ENCODE measurements at regions not wholly inside any gene's neighbourhood (a gene's known extent, or its start where the extent isn't known, plus 50 kb on each side); places are given as distances from the start of the nearest gene placed in this dataset.

- DNase-seq = no peak
Observed at GRCh38 chr14:103207388-103208072, 84.3 kb downstream of the TNFAIP2 start.

DNA sequence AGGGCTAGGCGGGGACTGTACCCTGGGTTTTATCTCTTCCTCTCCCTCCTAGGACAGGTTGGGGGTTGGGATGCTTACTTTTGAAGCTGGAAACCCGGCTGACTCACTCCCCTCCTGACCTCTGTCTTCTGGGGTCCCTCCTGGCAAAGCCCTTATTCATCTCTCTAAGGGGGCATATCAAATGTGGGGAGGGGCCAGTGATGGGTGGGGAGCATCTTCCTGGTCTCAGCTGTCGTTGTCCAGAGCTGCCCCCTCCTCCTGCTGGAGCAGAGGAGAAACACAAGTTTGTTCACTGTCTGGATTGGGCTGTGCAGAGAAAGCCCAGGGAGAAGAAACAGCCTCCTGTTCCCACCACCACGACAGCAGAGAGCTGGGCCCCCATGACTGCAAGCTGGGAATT, 85.8 kb downstream of the TNFAIP2 start:
- DNase-seq = no peak

GRCh38 chr14:103209506-103209905, 86.2 kb downstream of the TNFAIP2 start:
- DNase-seq = no peak

DNA sequence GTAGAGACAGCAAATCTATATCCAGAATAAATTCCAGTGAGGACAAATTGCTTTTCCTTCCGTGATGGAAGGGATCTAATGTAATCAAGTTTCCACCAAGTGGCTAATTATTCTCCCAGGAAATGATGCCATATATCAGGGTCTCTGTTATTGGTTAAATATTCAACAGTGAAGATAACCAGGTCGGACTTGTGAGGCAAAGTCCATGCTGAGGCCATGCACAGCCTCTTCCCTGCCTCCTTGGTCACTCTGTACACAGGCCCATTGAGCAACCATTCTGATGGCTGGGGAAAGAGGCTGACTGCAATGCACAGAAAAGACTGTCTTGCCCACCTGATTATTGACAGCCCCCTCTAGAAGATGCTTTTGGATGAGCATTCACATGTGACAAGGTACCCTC, 90.1 kb downstream of the TNFAIP2 start:
- DNase-seq = no peak

- no peak for DNase-seq
Observed at GRCh38 chr14:103214461-103214958, 91.2 kb downstream of the TNFAIP2 start.

DNA sequence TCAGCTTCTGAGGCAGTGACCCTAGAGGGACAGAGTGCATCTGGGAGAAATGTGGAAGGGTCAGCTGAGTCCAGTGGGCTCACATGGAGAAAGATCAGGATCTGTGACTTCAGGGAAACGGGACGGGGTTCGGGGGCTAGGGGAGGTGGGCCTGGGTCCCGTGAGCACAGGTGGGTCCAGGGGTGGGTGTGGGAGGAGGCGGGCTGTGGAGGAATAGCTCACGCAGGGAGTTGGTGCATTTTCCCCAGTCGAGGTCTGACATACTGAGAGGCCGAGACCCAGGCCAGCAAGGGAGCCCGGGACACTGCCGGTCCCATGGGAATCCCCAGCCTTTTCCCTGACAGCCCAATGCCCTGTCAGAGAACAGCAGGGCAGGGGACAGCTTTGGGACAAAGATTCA, 93.1 kb downstream of the TNFAIP2 start:
- DNase-seq = no peak

- no peak for DNase-seq
Observed at GRCh38 chr14:103216857-103217256, 93.6 kb downstream of the TNFAIP2 start.

- DNase-seq = no peak
Observed at GRCh38 chr14:103217538-103217937, 94.3 kb downstream of the TNFAIP2 start.

GRCh38 chr14:103220134-103220981, 97.1 kb downstream of the TNFAIP2 start:
- DNase-seq = no peak

- DNase-seq = no peak
Observed at GRCh38 chr14:103220982-103221641, 97.9 kb downstream of the TNFAIP2 start.

DNA sequence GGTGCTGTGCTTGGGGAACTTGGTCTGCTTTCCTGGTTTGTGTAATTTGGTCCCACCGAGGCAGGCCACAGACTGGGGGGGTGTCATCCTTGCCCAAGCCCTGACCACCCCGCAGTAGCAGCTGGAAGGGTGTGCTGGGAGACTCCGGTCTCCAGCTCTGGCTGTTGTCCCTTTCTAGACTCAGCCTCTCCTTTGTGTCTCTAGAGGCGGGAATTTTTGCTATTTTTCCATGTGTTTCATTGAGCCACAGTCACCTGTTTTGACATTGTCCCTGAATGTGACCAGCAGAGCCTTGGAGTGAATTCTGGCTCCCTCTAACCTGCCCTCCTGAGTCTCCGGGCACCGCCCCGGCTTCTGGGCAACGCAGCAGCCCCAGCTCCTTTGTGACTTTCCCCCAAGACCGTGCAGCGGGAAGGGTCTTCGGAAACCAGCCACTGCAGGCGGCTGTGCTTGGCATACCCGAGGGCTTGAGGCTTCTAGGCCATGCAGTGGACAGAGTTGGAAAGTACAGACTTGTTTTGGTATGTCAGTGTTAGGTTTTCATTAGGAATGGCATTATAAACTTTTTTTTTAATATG, 98.6 kb downstream of the TNFAIP2 start:
- DNase-seq = no peak

DNA sequence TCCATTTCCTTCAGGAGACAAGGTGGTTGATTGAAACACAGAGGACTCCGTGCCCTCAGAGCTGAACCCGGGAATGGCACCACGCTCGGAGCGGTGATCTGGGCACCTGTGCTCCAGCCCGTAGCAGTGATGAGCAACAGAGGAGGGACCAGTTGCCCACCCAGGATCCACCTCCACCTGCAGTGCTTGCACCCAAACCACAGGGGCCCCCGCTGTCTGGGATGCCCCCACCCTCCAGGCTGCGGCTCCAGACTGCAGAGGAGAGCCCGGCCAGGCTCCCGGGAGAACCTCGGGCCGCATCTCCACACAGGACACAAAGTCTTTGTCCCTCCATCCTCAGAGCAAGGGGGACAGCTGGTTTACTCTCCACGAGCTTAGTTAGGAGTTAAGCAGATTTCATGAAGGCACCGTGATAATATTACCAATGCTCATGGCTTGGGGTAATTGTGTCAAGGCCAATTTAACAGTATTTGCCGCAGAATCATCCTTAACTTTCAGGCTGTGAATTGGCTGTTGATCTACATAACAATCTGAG, 100.6 kb downstream of the TNFAIP2 start:
- DNase-seq = no peak

- no peak for DNase-seq
Observed at GRCh38 chr14:103225062-103225461, 101.8 kb downstream of the TNFAIP2 start.

DNA sequence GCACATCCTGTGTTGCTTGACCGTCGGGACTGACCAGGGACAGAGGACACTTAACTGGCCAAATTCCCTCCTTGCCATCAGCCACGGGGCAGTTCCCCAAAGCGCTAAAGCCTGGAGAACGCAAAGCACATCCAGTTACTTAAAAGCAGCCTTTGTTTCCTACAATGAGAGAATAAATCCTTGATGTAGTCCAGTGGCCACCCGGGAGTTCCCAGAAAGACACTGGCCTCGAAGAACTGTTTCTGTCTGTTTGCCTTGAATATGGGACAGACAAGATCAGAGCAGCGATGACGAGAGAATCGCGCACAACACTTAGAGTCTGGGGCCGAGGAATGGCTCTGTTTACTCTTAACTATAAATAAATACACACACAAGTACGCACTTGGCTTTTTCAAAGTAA, 102.2 kb downstream of the TNFAIP2 start:
- DNase-seq = no peak

GRCh38 chr14:103227094-103227768, 104.0 kb downstream of the TNFAIP2 start:
- DNase-seq = no peak

GRCh38 chr14:103228076-103228806, 105.0 kb downstream of the TNFAIP2 start:
- no peak for DNase-seq

GRCh38 chr14:103228866-103229265, 105.2 kb upstream of the EIF5 start:
- DNase-seq = no peak

GRCh38 chr14:103230021-103230420, 104.0 kb upstream of the EIF5 start:
- DNase-seq = no peak

DNA sequence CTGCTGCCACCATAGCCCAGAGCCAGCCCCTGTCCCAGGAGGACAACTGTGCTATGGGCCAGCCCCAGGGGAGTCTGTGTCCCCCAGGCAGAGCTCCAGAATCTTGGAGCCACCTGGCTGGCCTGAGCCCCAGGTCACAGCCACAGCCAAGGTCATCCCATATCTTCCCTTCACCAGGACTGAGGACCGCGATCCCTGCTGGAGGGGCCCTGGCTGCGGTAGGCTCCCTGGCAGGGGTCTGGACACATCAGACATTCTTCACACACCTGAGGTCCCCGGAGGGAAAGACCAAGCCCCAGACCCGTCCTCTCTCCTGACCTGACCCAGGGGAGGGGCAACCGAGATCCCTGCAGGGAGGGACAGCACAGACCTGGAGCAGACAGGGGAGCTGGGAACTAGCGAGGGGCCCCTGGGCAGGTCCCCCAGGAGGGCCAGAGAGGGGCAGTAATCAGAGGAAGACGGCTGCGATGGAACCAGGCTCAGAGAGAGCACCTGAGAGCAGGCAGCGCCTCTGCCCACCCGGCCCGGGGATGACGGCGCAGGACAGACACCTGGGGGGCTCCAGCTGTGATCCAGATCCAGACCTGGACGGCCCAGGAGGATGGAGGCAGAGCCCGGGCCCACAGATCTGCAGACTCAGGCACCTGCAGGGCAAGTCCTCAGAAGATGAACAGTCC, 103.2 kb upstream of the EIF5 start:
- DNase-seq = no peak

DNA sequence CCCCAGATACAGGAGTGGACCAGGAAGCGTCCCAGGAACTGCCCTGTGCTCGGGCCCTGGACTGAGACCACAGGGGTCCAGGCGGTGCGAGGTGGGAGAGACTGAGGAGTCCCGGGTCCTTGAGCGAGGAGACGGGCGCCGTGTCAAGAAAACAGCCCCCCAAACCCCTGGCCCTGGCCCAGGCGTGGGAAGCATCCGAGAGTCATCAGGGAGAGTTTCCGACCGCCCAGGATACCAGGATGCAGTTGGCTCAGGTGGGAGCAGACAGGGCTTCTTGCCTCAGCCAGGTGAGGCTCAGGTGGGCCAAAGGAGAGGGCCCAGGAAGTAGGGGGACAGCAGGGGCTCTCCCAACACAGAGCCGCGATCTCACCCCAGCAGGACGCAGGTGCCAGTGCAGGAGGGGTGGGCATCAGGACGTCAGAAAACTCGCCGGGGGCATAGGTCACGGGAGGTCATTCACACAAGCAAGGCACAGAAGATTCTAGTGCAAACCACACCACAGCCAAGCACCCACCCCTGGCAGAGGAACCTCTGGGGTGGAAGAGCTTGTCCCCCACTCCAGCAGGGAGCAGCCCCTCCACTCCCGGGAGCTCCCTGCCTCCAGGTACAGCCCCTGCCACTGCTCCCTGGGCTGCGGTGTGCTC, 102.5 kb upstream of the EIF5 start:
- DNase-seq = no peak

Measured in Kasumi-1 (cell line).